ENCODE measurements at regions not wholly inside any gene's neighbourhood (a gene's known extent, or its start where the extent isn't known, plus 50 kb on each side); places are given as distances from the start of the nearest gene placed in this dataset.
"Not testable (repeated sequence)": the region's sequence is repeated elsewhere in the genome, so short reads cannot be mapped to it uniquely, and the experiment has no call there.

DNA sequence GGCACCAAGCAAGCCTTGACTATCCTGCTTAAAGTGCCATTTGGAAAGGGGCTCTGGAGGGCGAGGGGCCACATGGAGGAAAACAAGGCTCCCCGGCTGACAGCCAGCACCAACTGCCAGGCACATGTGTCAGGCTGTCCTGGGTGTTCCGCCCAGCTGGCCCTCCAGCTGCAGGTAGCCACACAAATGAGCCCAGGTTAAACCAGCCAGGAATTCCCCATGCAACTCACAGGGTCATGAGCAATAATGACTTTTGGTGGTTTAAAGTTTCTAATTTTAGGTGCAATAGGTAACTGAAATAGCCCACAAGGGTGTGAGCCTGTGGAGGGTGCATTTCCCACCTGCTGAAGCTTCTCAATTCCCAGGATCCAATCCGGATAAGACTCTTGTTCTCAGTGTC is 58.9 kb upstream of the EEF2KMT start:
- DNase-seq, result not testable (repeated sequence)

DNA sequence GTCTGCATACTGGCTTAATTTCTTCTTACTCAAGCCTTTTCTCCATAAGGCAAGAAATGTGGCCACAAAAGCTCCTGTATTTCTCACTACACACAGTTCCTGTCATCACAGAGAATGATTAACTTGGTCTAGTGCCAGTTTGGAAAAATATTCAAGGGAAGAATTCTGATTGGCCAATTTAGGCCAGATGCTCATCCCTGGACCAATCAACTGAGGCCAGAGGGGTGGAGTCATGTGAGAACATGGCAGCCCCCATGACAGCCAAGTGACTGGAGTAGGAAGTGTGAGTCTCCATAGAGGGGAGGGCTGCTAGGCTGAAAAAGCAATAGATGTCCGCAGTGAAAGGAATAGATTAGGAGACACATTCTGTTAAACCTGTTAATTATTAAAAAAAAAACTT is 56.4 kb upstream of the EEF2KMT start:
- not testable (repeated sequence) for DNase-seq

DNA sequence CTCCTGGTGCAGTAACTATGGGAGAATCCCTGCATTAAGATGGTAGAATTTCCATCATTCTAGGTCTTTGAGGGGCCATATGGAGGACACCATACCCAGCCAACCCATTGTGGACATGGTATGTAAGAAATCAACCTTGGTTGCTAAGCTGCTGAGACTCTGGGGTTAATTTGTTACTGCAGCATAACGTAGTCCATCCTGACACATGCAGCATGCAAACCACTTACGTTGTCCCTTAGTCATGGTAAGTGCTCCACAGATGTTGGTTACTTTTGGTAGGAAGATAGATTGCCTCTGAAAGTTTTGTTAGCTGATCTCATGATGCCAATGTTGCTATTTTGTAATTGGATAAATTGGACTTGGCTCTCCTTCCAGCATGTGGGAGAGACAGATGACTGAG is 53.8 kb upstream of the EEF2KMT start:
- DNase-seq, result not testable (repeated sequence)

Measured in DMS153 (cell line).